ENCODE measurements at regions not wholly inside any gene's neighbourhood (a gene's known extent, or its start where the extent isn't known, plus 50 kb on each side); places are given as distances from the start of the nearest gene placed in this dataset.

GRCh38 chr21:45343891-45344290 is 56.2 kb upstream of the POFUT2 start:
- Mint-ChIP-seq H3K27ac (no peak overlapping the region), H3K4me3 (no peak overlapping the region), H3K36me3 (peaks cover 2% of the 10 kb centered on the region), H3K27me3 (ENCODE audit: low read depth) (peaks cover 3% of the 10 kb centered on the region), H3K4me1 (peaks cover 6% of the 10 kb centered on the region), H3K9me3 (peaks cover 8% of the 10 kb centered on the region)
- TF ChIP-seq CTCF (IDR thresholded peaks at IDR 0.05; ENCODE audit: unreplicated experiment), result no peak
- DNase-seq (ENCODE audit: low spot score in 2 of 2, unreplicated experiment in 2 of 2), result no peak

- Mint-ChIP-seq H3K27me3 (ENCODE audit: low read depth) (peaks cover 3% of the 10 kb centered on the region), H3K36me3 (peaks cover 2% of the 10 kb centered on the region), H3K4me3 (no peak overlapping the region), H3K9me3 (peaks cover 8% of the 10 kb centered on the region), H3K4me1 (peaks cover 7% of the 10 kb centered on the region), H3K27ac (no peak overlapping the region)
- no peak for TF ChIP-seq CTCF (IDR thresholded peaks at IDR 0.05; ENCODE audit: unreplicated experiment)
- no peak for DNase-seq (ENCODE audit: low spot score in 2 of 2, unreplicated experiment in 2 of 2)
Observed at GRCh38 chr21:45344576-45344975, 56.9 kb upstream of the POFUT2 start.

- Mint-ChIP-seq H3K27ac (no peak overlapping the region), H3K27me3 (ENCODE audit: low read depth) (peaks cover 3% of the 10 kb centered on the region), H3K36me3 (peaks cover 2% of the 10 kb centered on the region), H3K4me1 (peaks cover 14% of the 10 kb centered on the region), H3K9me3 (peaks cover 4% of the 10 kb centered on the region), H3K4me3 (no peak overlapping the region)
- DNase-seq (ENCODE audit: low spot score in 2 of 2, unreplicated experiment in 2 of 2), result no peak
- no peak for TF ChIP-seq CTCF (IDR thresholded peaks at IDR 0.05; ENCODE audit: unreplicated experiment)
Observed at GRCh38 chr21:45347048-45347711, 57.8 kb upstream of the COL18A1 start.

- no peak for DNase-seq (ENCODE audit: low spot score in 2 of 2, unreplicated experiment in 2 of 2)
- no peak overlapping the region for H3K27ac Mint-ChIP-seq
- H3K9me3 Mint-ChIP-seq, result peaks cover 4% of the 10 kb centered on the region
- H3K4me1 Mint-ChIP-seq, result peaks cover 14% of the 10 kb centered on the region
- TF ChIP-seq CTCF (IDR thresholded peaks at IDR 0.05; ENCODE audit: unreplicated experiment), result no peak
- peaks cover 3% of the 10 kb centered on the region for H3K27me3 Mint-ChIP-seq (ENCODE audit: low read depth)
- no peak overlapping the region for H3K4me3 Mint-ChIP-seq
- peaks cover 2% of the 10 kb centered on the region for H3K36me3 Mint-ChIP-seq
Observed at GRCh38 chr21:45347712-45348499, 57.1 kb upstream of the COL18A1 start.

- Mint-ChIP-seq H3K27ac (no peak overlapping the region), H3K4me3 (no peak overlapping the region), H3K4me1 (peaks cover 20% of the 10 kb centered on the region), H3K9me3 (peaks cover 4% of the 10 kb centered on the region), H3K27me3 (ENCODE audit: low read depth) (peaks cover 3% of the 10 kb centered on the region), H3K36me3 (peaks cover 2% of the 10 kb centered on the region)
- DNase-seq (ENCODE audit: low spot score in 2 of 2, unreplicated experiment in 2 of 2), result no peak
- no peak for TF ChIP-seq CTCF (IDR thresholded peaks at IDR 0.05; ENCODE audit: unreplicated experiment)
Observed at GRCh38 chr21:45348591-45349327, 56.2 kb upstream of the COL18A1 start.

Measured in mesothelial cell of epicardium (in vitro differentiated cells).